Neural progenitor cell (in vitro differentiated cells): ENCODE measurements at regions not wholly inside any gene's neighbourhood (a gene's known extent, or its start where the extent isn't known, plus 50 kb on each side); places are given as distances from the start of the nearest gene placed in this dataset.
A peak's percentile ranks its signal among the peaks of the same experiment; 100 is the strongest.

Source experiments
- DNase-seq: peaks from one replicate; pipeline ENCODE4 v3.0.0-alpha.2; 2016; ENCODE audit warnings: low spot score
- H2AFZ ChIP-seq: fragments of 200-600 bp; sonication (generic); replicated peaks from 2 replicates; pipeline ENCODE4 v1.6.1; 2016; ENCODE audit warnings: antibody characterized with exemption
- H3F3A ChIP-seq: fragments of 200-600 bp; sonication (generic); 2 replicates; pipeline ENCODE4 v1.6.1; 2016; ENCODE audit warnings: antibody characterized with exemption, low read depth
- H3K27ac ChIP-seq: fragments of 200-600 bp; sonication (generic); 2 replicates; pipeline ENCODE4 v1.5.1; 2016; ENCODE audit warnings: mild to moderate bottlenecking
- H3K27me3 ChIP-seq: fragments of 200-600 bp; sonication (generic); 2 replicates; pipeline ENCODE4 v1.6.1; 2016; ENCODE audit warnings: mild to moderate bottlenecking, moderate library complexity
- H3K36me3 ChIP-seq: fragments of 200-600 bp; sonication (generic); 2 replicates; pipeline ENCODE4 v1.5.1; 2016
- H3K4me1 ChIP-seq: fragments of 200-600 bp; sonication (generic); 2 replicates; pipeline ENCODE4 v1.6.1; 2016; ENCODE audit warnings: mixed run types
- H3K4me2 ChIP-seq: fragments of 200-600 bp; sonication (generic); 2 replicates; pipeline ENCODE4 v1.6.1; 2016
- H3K4me3 ChIP-seq: fragments of 200-600 bp; sonication (generic); 2 replicates; pipeline ENCODE4 v1.5.1; 2016
- H3K79me2 ChIP-seq: fragments of 200-600 bp; sonication (generic); 2 replicates; pipeline ENCODE4 v1.6.1; 2016; ENCODE audit warnings: low read depth
- H3K9ac ChIP-seq: fragments of 200-600 bp; sonication (generic); 2 replicates; pipeline ENCODE4 v1.6.1; 2016
- H3K9me3 ChIP-seq: fragments of 200-600 bp; sonication (generic); 2 replicates; pipeline ENCODE4 v1.5.1; 2016; ENCODE audit warnings: low read depth
- H4K20me1 ChIP-seq: fragments of 200-600 bp; sonication (generic); 2 replicates; pipeline ENCODE4 v1.6.1; 2016; ENCODE audit warnings: low read depth
- H3K27ac Mint-ChIP-seq: 3 replicates; pipeline ENCODE4 v1.8.0; 2021; ENCODE audit warnings: mixed read lengths
- H3K27me3 Mint-ChIP-seq: 2 replicates; pipeline ENCODE4 v1.8.0; 2022; ENCODE audit warnings: low read depth, mild to moderate bottlenecking, inconsistent platforms, moderate library complexity, mixed read lengths; ENCODE audit not compliant: insufficient read depth
- H3K36me3 Mint-ChIP-seq: 3 replicates; pipeline ENCODE4 v1.8.0; 2021; ENCODE audit warnings: mixed read lengths
- H3K4me1 Mint-ChIP-seq: 3 replicates; pipeline ENCODE4 v1.8.0; 2021; ENCODE audit warnings: mixed read lengths
- H3K4me3 Mint-ChIP-seq: 3 replicates; pipeline ENCODE4 v1.8.0; 2021; ENCODE audit warnings: mild to moderate bottlenecking, moderate library complexity, mixed read lengths
- H3K9me3 Mint-ChIP-seq: 3 replicates; pipeline ENCODE4 v1.8.0; 2020; ENCODE audit warnings: mixed read lengths
- EZH2 ChIP-seq: fragments of 200-600 bp; sonication (generic); IDR thresholded peaks from 2 replicates; pipeline ENCODE4 v1.6.1; 2017; ENCODE audit warnings: antibody characterized with exemption, mild to moderate bottlenecking, moderate library complexity
- EZH2phosphoT487 ChIP-seq: fragments of 200-600 bp; sonication (generic); IDR thresholded peaks from 2 replicates; pipeline ENCODE4 v1.6.1; 2017; ENCODE audit warnings: antibody characterized with exemption
- TF ChIP-seq, protein P1 (sequence below): fragments of 200-600 bp; sonication (generic); IDR thresholded peaks from 2 replicates; pipeline ENCODE4 v1.5.1; 2017; ENCODE audit warnings: antibody characterized with exemption, mild to moderate bottlenecking

DNA sequence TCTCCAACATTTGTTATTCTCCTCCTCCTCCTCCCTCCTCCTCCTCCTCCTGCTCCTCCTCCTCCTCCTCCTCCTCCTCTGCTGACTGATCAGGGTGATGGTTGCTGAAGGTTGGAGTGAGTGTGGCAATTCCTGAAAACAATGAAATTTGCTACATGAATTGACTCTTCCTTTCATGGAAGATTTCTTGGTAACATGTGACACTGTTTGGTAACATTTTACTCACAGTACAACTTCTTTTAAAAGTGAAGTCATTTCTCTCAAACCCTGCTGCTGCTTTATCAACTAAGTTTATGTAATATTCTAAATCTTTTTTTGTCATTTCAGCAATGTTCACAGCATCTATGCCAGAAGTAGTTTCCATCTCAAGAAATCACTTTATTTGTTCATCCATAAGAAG, 543.0 kb downstream of the MAFB start:
- DNase-seq = no peak
- Histone ChIP-seq H3K4me1 (no peaks in the 10 kb centered on the region), H3K27me3 (no peaks in the 10 kb centered on the region), H3F3A (no peaks in the 10 kb centered on the region), H3K4me3 (no peak overlapping the region), H2AFZ (no peak overlapping the region), H4K20me1 (no peaks in the 10 kb centered on the region), H3K36me3 (no peaks in the 10 kb centered on the region), H3K27ac (no peak overlapping the region), H3K9me3 (no peaks in the 10 kb centered on the region), H3K9ac (no peak overlapping the region), H3K79me2 (no peaks in the 10 kb centered on the region), H3K4me2 (no peak overlapping the region)
- TF ChIP-seq EZH2 (no peak), EZH2phosphoT487 (no peak)
- TF ChIP-seq, protein P1, sequence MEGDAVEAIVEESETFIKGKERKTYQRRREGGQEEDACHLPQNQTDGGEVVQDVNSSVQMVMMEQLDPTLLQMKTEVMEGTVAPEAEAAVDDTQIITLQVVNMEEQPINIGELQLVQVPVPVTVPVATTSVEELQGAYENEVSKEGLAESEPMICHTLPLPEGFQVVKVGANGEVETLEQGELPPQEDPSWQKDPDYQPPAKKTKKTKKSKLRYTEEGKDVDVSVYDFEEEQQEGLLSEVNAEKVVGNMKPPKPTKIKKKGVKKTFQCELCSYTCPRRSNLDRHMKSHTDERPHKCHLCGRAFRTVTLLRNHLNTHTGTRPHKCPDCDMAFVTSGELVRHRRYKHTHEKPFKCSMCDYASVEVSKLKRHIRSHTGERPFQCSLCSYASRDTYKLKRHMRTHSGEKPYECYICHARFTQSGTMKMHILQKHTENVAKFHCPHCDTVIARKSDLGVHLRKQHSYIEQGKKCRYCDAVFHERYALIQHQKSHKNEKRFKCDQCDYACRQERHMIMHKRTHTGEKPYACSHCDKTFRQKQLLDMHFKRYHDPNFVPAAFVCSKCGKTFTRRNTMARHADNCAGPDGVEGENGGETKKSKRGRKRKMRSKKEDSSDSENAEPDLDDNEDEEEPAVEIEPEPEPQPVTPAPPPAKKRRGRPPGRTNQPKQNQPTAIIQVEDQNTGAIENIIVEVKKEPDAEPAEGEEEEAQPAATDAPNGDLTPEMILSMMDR = no peak
- peaks cover 5% of the 10 kb centered on the region for H3K9me3 Mint-ChIP-seq
- peaks cover 2% of the 10 kb centered on the region for H3K27me3 Mint-ChIP-seq
- H3K4me3 Mint-ChIP-seq = no peak overlapping the region
- H3K36me3 Mint-ChIP-seq = no peaks in the 10 kb centered on the region
- peaks cover 2% of the 10 kb centered on the region for H3K4me1 Mint-ChIP-seq
- H3K27ac Mint-ChIP-seq = no peak overlapping the region

DNA sequence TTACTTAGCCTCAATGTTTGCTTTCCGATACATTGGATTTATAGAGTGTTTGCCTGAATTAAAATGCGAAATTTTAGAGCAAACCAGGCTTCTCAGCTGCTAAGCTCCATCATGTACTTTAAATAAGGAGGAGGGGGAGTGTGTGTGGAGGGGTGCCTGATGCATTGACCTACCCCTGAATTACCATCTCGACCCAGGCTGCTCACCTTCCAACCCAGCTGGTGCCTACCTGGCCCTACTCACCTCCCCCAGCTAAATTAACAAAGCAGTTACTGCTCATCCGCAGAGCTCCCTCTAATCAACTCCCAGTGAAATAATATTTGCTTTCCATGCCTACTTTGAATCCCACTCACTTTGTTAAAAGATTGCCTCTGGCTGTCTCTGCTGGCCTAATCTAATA, 544.5 kb downstream of the MAFB start:
- Histone ChIP-seq H3F3A (no peaks in the 10 kb centered on the region), H4K20me1 (no peaks in the 10 kb centered on the region), H3K36me3 (no peaks in the 10 kb centered on the region), H2AFZ (no peak overlapping the region), H3K4me2 (no peak overlapping the region), H3K27ac (no peak overlapping the region), H3K4me3 (no peak overlapping the region), H3K9me3 (no peaks in the 10 kb centered on the region), H3K79me2 (no peaks in the 10 kb centered on the region), H3K9ac (no peak overlapping the region), H3K4me1 (no peaks in the 10 kb centered on the region), H3K27me3 (no peaks in the 10 kb centered on the region)
- Mint-ChIP-seq H3K27me3 (peaks cover 2% of the 10 kb centered on the region), H3K9me3 (peaks cover 3% of the 10 kb centered on the region), H3K4me3 (no peak overlapping the region), H3K4me1 (peaks cover under 1% of the 10 kb centered on the region), H3K27ac (no peak overlapping the region), H3K36me3 (no peaks in the 10 kb centered on the region)
- TF ChIP-seq, protein P1 = no peak
- TF ChIP-seq EZH2 (no peak), EZH2phosphoT487 (no peak)
- DNase-seq = no peak

DNA sequence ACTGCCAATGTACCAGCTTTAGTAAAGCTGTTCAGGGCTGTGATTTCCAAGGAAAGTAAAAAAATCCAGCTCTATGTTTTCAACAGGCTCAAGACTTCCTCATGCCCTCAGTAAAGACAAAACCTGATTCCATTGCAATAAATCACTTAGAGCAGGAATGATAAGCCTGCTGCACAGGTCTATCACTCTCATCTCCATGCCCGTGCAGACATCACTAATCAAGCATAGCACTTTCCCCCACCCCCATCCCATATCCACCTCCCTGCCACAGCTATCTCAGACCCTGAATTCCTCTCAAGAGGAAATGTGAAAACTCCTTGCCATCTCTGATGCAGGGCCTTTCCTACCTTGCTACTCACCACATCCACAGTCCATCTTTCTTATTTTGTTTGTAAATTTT, 554.9 kb downstream of the MAFB start:
- Mint-ChIP-seq H3K4me1 (no peaks in the 10 kb centered on the region), H3K27ac (no peak overlapping the region), H3K27me3 (no peaks in the 10 kb centered on the region), H3K4me3 (no peak overlapping the region), H3K9me3 (peaks cover 7% of the 10 kb centered on the region), H3K36me3 (no peaks in the 10 kb centered on the region)
- Histone ChIP-seq H3K4me2 (no peak overlapping the region), H3K9me3 (no peaks in the 10 kb centered on the region), H4K20me1 (no peaks in the 10 kb centered on the region), H3F3A (no peaks in the 10 kb centered on the region), H2AFZ (peak overlapping the region; percentile 47), H3K4me1 (no peaks in the 10 kb centered on the region), H3K36me3 (no peaks in the 10 kb centered on the region), H3K27ac (no peak overlapping the region), H3K4me3 (no peak overlapping the region), H3K79me2 (no peaks in the 10 kb centered on the region), H3K9ac (no peak overlapping the region), H3K27me3 (no peaks in the 10 kb centered on the region)
- no peak for TF ChIP-seq EZH2
- DNase-seq = no peak

DNA sequence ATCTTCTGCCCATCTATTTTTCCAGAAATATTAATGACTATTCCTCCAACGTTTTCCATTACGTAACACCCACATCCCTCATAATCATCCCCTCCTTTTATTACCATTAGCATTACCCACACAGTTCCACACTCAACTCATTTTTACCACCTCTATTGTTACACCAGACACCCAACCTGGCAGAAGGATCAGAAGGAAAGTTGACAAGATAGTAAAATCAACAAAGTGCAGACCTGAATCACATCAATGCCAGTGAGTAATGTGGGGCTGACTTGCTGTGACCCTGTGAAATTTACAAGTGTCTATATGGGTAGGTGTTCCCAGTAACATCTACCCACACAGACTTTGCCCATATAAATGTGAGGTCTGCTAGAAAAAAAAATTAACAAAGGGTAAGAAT, 568.2 kb downstream of the MAFB start:
- Histone ChIP-seq H3K27ac (no peak overlapping the region), H3K79me2 (no peaks in the 10 kb centered on the region), H3K4me2 (no peak overlapping the region), H3K27me3 (no peaks in the 10 kb centered on the region), H3K4me1 (no peaks in the 10 kb centered on the region), H3K9ac (no peak overlapping the region), H3F3A (no peaks in the 10 kb centered on the region), H3K9me3 (no peaks in the 10 kb centered on the region), H3K4me3 (no peak overlapping the region), H3K36me3 (no peaks in the 10 kb centered on the region), H2AFZ (no peak overlapping the region), H4K20me1 (no peaks in the 10 kb centered on the region)
- TF ChIP-seq, protein P1 = no peak
- no peak for TF ChIP-seq EZH2
- Mint-ChIP-seq H3K9me3 (no peaks in the 10 kb centered on the region), H3K27me3 (peaks cover 3% of the 10 kb centered on the region), H3K36me3 (no peaks in the 10 kb centered on the region), H3K4me3 (no peak overlapping the region), H3K4me1 (peaks cover 4% of the 10 kb centered on the region), H3K27ac (no peak overlapping the region)
- DNase-seq = no peak
